ENCODE measurements at regions not wholly inside any gene's neighbourhood (a gene's known extent, or its start where the extent isn't known, plus 50 kb on each side); places are given as distances from the start of the nearest gene placed in this dataset.
A peak's percentile ranks its signal among the peaks of the same experiment; 100 is the strongest.

DNA sequence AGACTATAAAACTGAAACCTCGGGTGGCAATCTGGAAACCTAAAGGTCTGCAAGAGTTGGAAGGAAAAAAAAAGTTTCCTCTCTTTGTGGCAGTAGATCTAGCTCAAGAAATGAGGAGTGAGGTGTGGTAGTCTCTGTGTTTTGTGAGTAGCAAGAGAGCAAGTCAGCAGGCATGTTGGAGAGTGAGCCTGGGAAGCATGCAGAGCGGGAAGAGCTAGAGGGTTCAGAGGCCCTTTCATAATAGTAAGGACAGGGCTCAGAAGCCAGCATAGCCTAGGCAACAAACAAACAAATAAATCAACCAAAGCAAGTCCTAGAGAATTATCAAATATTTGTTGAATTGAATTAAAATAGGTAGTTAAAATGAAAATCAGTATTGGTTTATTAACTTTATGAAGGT is 189.7 kb upstream of the CBLB start:
- Mint-ChIP-seq H3K4me1 (no peaks in the 10 kb centered on the region), H3K4me3 (no peak overlapping the region), H3K9me3 (peaks cover 10% of the 10 kb centered on the region), H3K27ac (peak overlapping the region in 2 of 3 experiments; percentile 7 to 38), H3K36me3 (ENCODE audit: low read depth) (no peaks in the 10 kb centered on the region), H3K27me3 (ENCODE audit: low read depth) (no peaks in the 10 kb centered on the region)
- TF ChIP-seq, protein P1, sequence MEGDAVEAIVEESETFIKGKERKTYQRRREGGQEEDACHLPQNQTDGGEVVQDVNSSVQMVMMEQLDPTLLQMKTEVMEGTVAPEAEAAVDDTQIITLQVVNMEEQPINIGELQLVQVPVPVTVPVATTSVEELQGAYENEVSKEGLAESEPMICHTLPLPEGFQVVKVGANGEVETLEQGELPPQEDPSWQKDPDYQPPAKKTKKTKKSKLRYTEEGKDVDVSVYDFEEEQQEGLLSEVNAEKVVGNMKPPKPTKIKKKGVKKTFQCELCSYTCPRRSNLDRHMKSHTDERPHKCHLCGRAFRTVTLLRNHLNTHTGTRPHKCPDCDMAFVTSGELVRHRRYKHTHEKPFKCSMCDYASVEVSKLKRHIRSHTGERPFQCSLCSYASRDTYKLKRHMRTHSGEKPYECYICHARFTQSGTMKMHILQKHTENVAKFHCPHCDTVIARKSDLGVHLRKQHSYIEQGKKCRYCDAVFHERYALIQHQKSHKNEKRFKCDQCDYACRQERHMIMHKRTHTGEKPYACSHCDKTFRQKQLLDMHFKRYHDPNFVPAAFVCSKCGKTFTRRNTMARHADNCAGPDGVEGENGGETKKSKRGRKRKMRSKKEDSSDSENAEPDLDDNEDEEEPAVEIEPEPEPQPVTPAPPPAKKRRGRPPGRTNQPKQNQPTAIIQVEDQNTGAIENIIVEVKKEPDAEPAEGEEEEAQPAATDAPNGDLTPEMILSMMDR (IDR thresholded peaks at IDR 0.05; ENCODE audit: unreplicated experiment in 3 of 3) = no peak

DNA sequence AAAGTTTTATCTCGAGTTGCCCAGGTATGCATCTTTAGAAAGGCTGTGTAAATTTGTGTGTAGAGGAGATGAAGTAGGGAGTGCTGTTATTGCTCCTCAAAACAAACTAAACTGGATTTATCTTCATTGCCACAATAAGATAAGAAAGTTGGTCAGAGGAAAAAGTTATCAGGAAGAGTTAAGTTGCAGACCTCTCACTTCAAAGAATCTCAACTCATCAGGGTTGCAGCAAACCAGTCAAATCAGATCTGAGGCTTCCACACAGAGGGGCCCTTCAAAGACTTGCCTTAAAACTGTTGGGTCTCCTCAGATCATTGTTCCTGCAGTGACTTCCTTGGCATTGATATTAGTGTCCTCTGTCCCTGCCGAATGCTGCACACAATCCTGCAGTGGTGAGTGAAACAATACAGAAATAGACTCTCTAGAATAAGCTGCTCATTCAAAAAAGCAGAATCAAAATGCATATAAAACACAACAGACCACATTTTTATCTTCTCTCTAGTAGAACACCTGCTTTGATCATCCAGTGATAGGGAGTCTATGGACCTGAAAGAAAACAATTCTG is 191.2 kb upstream of the CBLB start:
- Mint-ChIP-seq H3K36me3 (ENCODE audit: low read depth) (peaks cover 4% of the 10 kb centered on the region), H3K27me3 (ENCODE audit: low read depth) (no peaks in the 10 kb centered on the region)

DNA sequence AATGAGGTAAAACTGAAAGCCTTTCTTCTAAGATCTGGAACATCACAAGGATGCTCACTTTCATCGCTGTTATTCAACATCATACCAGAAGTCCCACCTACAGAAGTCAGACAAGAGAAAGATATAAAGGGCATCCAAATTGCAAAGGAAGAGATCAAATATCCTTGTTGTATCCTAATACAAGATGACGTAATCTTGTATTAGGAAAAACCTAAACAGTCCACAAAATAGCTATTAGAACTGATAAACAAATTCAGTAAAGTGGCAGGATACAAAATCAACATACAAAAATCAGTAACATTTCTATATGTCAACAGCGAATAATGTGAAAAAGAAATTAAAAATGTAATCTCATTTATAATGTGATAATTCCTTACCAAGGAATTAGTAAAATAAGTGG is 195.1 kb upstream of the CBLB start:
- TF ChIP-seq, protein P1 (IDR thresholded peaks at IDR 0.05; ENCODE audit: unreplicated experiment in 3 of 3) = no peak
- Mint-ChIP-seq H3K4me3 (no peak overlapping the region), H3K27ac (no peak overlapping the region), H3K27me3 (ENCODE audit: low read depth) (no peaks in the 10 kb centered on the region), H3K9me3 (peaks cover 18% of the 10 kb centered on the region), H3K4me1 (no peaks in the 10 kb centered on the region), H3K36me3 (ENCODE audit: low read depth) (peaks cover 4% of the 10 kb centered on the region)

More for the DNA sequence above, 191.2 kb upstream of the CBLB start:
- Mint-ChIP-seq H3K9me3 (peaks cover 19% of the 10 kb centered on the region), H3K4me1 (no peaks in the 10 kb centered on the region), H3K4me3 (no peak overlapping the region), H3K27ac (peak overlapping the region in 1 of 3 experiments; percentile 33)
- TF ChIP-seq, protein P1 (IDR thresholded peaks at IDR 0.05; ENCODE audit: unreplicated experiment in 3 of 3) = no peak

DNA sequence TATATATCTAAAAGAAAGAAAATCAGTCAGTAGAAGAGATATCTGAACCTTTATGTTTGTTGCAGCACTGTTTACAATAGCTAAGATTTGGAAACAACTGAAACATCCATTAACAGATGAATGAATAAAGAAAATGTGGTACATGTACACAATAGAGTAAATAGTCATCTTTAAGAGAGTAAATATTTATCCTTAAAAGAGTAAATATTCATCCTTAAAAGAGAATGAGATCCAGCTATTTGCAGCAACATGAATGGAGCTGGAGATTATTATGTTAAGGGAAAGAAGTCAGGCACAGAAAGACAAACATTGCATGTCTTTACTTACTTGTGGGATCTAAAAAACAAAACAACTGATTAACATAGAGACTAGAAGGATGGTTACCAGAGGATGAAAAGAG is 197.0 kb upstream of the CBLB start:
- H3K4me1 Mint-ChIP-seq = no peaks in the 10 kb centered on the region
- no peaks in the 10 kb centered on the region for H3K27me3 Mint-ChIP-seq (ENCODE audit: low read depth)
- peaks cover 4% of the 10 kb centered on the region for H3K36me3 Mint-ChIP-seq (ENCODE audit: low read depth)
- TF ChIP-seq, protein P1 (IDR thresholded peaks at IDR 0.05; ENCODE audit: unreplicated experiment in 3 of 3) = no peak
- H3K9me3 Mint-ChIP-seq = peaks cover 18% of the 10 kb centered on the region
- H3K27ac Mint-ChIP-seq = no peak overlapping the region
- no peak overlapping the region for H3K4me3 Mint-ChIP-seq

DNA sequence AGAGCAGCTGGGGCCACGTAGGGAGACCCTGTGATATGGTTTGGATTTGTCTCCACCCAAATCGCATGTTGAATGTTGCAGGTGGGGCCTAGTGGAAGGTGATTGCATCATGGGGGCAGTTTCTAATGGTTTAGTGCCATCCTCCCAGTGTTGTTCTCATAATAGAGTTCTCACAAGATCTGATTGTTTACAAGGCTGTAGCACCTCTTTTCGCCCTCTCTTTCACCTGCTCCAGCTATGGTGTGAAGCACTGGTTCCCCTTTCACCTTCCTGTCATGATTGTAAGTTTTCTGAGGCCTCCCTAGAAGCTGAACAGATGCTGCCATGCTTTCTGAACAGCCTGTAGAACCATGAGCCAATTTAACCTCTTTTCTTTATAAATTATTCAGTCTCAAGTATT is 198.9 kb upstream of the CBLB start:
- TF ChIP-seq, protein P1 (IDR thresholded peaks at IDR 0.05; ENCODE audit: unreplicated experiment in 3 of 3) = no peak
- no peaks in the 10 kb centered on the region for H3K4me1 Mint-ChIP-seq
- no peak overlapping the region for H3K4me3 Mint-ChIP-seq
- H3K36me3 Mint-ChIP-seq (ENCODE audit: low read depth) = peaks cover 15% of the 10 kb centered on the region
- H3K27me3 Mint-ChIP-seq (ENCODE audit: low read depth) = no peaks in the 10 kb centered on the region
- H3K9me3 Mint-ChIP-seq = peaks cover 27% of the 10 kb centered on the region
- no peak overlapping the region for H3K27ac Mint-ChIP-seq

DNA sequence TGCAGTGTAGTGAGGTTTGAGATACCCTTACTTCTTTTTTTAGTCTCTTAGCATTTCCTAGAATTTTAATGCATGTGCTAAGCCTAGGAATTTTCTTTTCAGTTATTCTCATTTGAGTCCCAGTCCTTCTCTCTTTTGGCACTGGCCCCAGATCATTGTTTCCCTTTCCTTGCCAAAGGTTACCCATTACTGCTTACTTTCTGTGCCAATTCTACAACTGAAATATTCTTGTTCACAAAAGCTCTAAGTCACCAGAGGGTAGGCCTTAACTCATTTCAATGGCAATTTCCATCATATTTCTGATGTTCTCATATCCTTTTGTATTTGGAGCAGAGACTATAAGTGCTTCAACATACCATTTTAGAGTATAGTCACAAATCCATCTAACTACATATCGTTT is 199.6 kb upstream of the CBLB start:
- Mint-ChIP-seq H3K27ac (no peak overlapping the region), H3K36me3 (ENCODE audit: low read depth) (peaks cover 15% of the 10 kb centered on the region), H3K27me3 (ENCODE audit: low read depth) (no peaks in the 10 kb centered on the region), H3K4me1 (no peaks in the 10 kb centered on the region), H3K4me3 (no peak overlapping the region), H3K9me3 (peaks cover 23% of the 10 kb centered on the region)
- TF ChIP-seq, protein P1 (IDR thresholded peaks at IDR 0.05; ENCODE audit: unreplicated experiment in 3 of 3) = no peak
